Activated B cell treated with CpG ODN at 0.5 μM for 24 hours (primary cell): ENCODE measurements at regions not wholly inside any gene's neighbourhood (a gene's known extent, or its start where the extent isn't known, plus 50 kb on each side); places are given as distances from the start of the nearest gene placed in this dataset.

Experiments
- ATAC-seq: fragments of 200-7000 bp; cut with Tn5 transposase; one replicate; pipeline ENCODE4 v1.10.0; 2021; ENCODE audit warnings: low read depth, mild to moderate bottlenecking, moderate library complexity
- CTCF ChIA-PET: fragments of 350-600 bp; sonication (Branson Sonifier 250); formaldehyde crosslinking; loops from one replicate; lab custom pipeline; 2021; ENCODE audit warnings: antibody characterized with exemption; lab: Charles Lee
- POLR2A ChIA-PET: fragments of 350-600 bp; sonication (Branson Sonifier 250); formaldehyde crosslinking; loops from one replicate; lab custom pipeline; 2021; ENCODE audit warnings: antibody characterized with exemption; lab: Charles Lee
- DNase-seq: peaks from one replicate; pipeline ENCODE4 v3.0.0; 2022
- H3K27ac Mint-ChIP-seq: one replicate; pipeline ENCODE4 v1.8.0; 2020; ENCODE audit warnings: mixed read lengths
- H3K27me3 Mint-ChIP-seq: one replicate; pipeline ENCODE4 v1.8.0; 2021; ENCODE audit warnings: mixed read lengths
- H3K36me3 Mint-ChIP-seq: one replicate; pipeline ENCODE4 v1.8.0; 2021; ENCODE audit warnings: low read depth, mixed read lengths
- H3K4me1 Mint-ChIP-seq: one replicate; pipeline ENCODE4 v1.8.0; 2021; ENCODE audit warnings: mixed read lengths
- H3K4me3 Mint-ChIP-seq: one replicate; pipeline ENCODE4 v1.8.0; 2020; ENCODE audit warnings: mild to moderate bottlenecking, mixed read lengths
- H3K9me3 Mint-ChIP-seq: one replicate; pipeline ENCODE4 v1.8.0; 2020; ENCODE audit warnings: mixed read lengths
- intact Hi-C: fragments of 100-400 bp; cut with micrococcal nuclease; formaldehyde crosslinking; loops from one replicate; pipeline ENCODE4 v1.15.1; 2024
- TF ChIP-seq, protein P1 (sequence below): fragments of 200-600 bp; IDR thresholded peaks from one replicate; pipeline ENCODE4 v1.8.0; 2022; ENCODE audit warnings: antibody characterized with exemption, mild to moderate bottlenecking

GRCh38 chr4:19720190-19720589 lies 531.5 kb upstream of the SLIT2 start:
- Mint-ChIP-seq H3K4me3 (no peak overlapping the region), H3K9me3 (peaks cover 4% of the 10 kb centered on the region), H3K27ac (no peak overlapping the region), H3K36me3 (no peaks in the 10 kb centered on the region), H3K27me3 (no peaks in the 10 kb centered on the region), H3K4me1 (no peaks in the 10 kb centered on the region)
- DNase-seq, result no peak
- TF ChIP-seq, protein P1, sequence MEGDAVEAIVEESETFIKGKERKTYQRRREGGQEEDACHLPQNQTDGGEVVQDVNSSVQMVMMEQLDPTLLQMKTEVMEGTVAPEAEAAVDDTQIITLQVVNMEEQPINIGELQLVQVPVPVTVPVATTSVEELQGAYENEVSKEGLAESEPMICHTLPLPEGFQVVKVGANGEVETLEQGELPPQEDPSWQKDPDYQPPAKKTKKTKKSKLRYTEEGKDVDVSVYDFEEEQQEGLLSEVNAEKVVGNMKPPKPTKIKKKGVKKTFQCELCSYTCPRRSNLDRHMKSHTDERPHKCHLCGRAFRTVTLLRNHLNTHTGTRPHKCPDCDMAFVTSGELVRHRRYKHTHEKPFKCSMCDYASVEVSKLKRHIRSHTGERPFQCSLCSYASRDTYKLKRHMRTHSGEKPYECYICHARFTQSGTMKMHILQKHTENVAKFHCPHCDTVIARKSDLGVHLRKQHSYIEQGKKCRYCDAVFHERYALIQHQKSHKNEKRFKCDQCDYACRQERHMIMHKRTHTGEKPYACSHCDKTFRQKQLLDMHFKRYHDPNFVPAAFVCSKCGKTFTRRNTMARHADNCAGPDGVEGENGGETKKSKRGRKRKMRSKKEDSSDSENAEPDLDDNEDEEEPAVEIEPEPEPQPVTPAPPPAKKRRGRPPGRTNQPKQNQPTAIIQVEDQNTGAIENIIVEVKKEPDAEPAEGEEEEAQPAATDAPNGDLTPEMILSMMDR, result no peak
- intact Hi-C loops, result no loop called here
- no peak for ATAC-seq
- ChIA-PET POLR2A (no interaction called here), CTCF (no interaction called here)

- DNase-seq (no peak), ATAC-seq (no peak)
- Mint-ChIP-seq H3K4me3 (no peak overlapping the region), H3K4me1 (no peaks in the 10 kb centered on the region), H3K27ac (no peak overlapping the region), H3K9me3 (peaks cover 2% of the 10 kb centered on the region), H3K27me3 (no peaks in the 10 kb centered on the region), H3K36me3 (no peaks in the 10 kb centered on the region)
- TF ChIP-seq, protein P1, result no peak
- ChIA-PET POLR2A (no interaction called here), CTCF (no interaction called here)
- intact Hi-C loops, result no loop called here
These were observed 539.8 kb upstream of the SLIT2 start for GRCh38 chr4:19711871-19712270.

DNA sequence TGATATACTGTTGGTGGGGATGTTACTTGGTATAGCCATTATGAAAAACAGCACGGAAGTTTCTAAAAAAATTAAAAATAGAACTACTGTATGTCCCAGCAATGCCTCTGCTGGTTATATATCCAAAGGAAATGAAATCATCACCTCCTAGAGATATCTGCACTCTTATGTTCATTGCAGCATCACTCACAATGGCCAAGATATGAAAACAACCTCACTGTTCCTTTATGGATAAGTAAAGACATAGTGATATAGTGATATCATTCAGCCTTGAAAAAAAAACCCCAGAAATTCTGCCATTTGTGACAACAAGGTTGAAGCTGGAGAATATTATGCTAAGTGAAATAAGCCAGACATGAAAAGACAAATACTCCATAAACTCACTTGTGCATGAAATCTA lies 543.8 kb upstream of the SLIT2 start:
- POLR2A ChIA-PET, result no interaction called here
- H3K27ac Mint-ChIP-seq, result no peak overlapping the region
- DNase-seq (no peak), ATAC-seq (no peak)
- H3K4me3 Mint-ChIP-seq, result no peak overlapping the region
- no peaks in the 10 kb centered on the region for H3K27me3 Mint-ChIP-seq
- H3K9me3 Mint-ChIP-seq, result peaks cover 2% of the 10 kb centered on the region
- intact Hi-C loops, result no loop called here
- no peaks in the 10 kb centered on the region for H3K36me3 Mint-ChIP-seq
- H3K4me1 Mint-ChIP-seq, result no peaks in the 10 kb centered on the region
- TF ChIP-seq, protein P1, result no peak
- CTCF ChIA-PET, result no interaction called here

GRCh38 chr4:19703391-19703790 lies 548.3 kb upstream of the SLIT2 start:
- Mint-ChIP-seq H3K27ac (no peak overlapping the region), H3K36me3 (no peaks in the 10 kb centered on the region), H3K27me3 (no peaks in the 10 kb centered on the region), H3K4me1 (no peaks in the 10 kb centered on the region), H3K4me3 (no peak overlapping the region), H3K9me3 (peaks cover 2% of the 10 kb centered on the region)
- ChIA-PET CTCF (no interaction called here), POLR2A (no interaction called here)
- DNase-seq, result no peak
- ATAC-seq, result no peak
- intact Hi-C loops, result no loop called here
- TF ChIP-seq, protein P1, result no peak

DNA sequence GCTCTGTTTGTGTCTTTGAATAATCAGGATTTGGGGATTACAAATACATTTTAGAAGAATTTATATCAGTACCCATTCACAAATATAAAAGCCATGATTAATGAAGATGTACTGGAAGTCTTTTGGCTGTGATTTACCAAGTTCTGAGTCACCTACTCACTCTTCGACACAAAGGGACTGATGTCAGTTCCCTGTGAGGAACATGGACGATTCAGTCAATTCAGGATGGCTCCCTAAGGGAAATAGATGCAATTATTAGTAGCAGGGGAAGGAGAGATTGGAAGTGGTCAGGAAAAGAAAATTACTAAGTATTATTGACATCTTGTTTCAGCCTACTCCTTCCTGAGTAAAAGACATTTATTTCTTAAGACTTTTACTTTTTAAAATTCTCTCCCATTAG lies 550.7 kb upstream of the SLIT2 start:
- Mint-ChIP-seq H3K36me3 (no peaks in the 10 kb centered on the region), H3K9me3 (peaks cover 5% of the 10 kb centered on the region), H3K27ac (no peak overlapping the region), H3K27me3 (no peaks in the 10 kb centered on the region), H3K4me3 (no peak overlapping the region), H3K4me1 (no peaks in the 10 kb centered on the region)
- ATAC-seq (no peak), DNase-seq (no peak)
- ChIA-PET POLR2A (no interaction called here), CTCF (no interaction called here)
- TF ChIP-seq, protein P1, result no peak
- intact Hi-C loops, result no loop called here
